HG02840 (cell line): ENCODE measurements at regions not wholly inside any gene's neighbourhood (a gene's known extent, or its start where the extent isn't known, plus 50 kb on each side); places are given as distances from the start of the nearest gene placed in this dataset.
"Not testable (repeated sequence)": the region's sequence is repeated elsewhere in the genome, so short reads cannot be mapped to it uniquely, and the experiment has no call there.

ENCODE experiments used
- ATAC-seq: cut with Tn5 transposase; IDR thresholded peaks from one replicate; pipeline ENCODE4 v1.9.1; 2021; ENCODE audit warnings: mild to moderate bottlenecking, moderate library complexity, moderate number of reproducible peaks; ENCODE audit not compliant: unreplicated experiment, low FRiP score

DNA sequence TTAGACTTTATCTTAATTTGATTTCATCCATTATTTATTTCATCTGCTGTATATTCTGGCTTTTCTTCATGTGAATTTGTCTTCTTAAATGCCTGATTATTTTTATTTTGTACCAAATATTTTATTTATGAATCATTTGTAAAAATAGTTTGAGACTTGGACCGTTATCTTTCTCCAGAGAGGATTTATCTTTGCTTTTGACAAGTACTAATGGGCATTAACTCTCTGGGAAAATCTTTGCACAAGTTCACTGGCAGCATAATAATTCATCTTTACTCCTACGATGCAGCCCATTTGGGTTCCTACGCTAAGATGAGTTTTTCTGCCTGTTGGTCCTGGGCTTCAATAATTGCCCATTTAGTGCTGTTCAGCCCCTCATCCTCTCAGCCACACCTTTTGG, 131.0 kb upstream of the RORB start:
- no peak for ATAC-seq

DNA sequence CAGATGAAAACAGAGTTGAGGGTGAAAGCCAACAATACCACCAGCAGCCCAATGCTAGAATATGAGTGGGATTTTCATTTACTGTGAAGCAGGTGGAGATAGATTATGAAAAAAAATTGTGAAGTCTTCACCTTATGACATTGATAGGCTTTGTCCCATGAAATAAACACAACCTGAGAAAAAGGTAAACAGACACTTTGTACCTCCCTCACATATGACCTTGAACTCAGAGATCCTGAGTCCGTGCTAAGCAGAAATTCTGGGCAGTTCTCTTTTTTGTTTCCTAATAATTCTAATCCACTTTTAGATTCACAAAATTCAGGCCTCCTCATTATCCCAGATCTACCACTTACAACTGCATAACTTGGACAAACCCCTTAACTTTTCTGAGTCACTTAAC, 127.3 kb upstream of the RORB start:
- no peak for ATAC-seq

DNA sequence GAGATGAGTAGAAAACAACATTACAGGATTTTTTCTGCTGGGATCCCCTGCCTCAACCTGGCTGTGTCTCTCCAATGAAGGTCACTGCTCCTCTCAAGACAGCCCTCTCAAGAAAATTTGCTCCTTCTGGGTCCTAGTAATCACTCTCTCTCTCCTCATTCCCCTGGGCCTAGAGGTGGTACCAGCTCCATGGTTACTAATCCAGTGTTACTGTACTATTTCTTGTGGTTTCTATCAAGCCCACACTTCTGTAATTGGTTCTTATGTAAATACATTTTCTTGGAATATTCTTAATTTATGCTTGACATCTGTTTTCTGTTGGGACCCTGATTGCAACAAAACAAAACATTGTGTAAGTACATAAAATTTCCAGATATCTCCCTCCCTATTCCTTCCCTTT, 123.8 kb upstream of the RORB start:
- ATAC-seq, result no peak

DNA sequence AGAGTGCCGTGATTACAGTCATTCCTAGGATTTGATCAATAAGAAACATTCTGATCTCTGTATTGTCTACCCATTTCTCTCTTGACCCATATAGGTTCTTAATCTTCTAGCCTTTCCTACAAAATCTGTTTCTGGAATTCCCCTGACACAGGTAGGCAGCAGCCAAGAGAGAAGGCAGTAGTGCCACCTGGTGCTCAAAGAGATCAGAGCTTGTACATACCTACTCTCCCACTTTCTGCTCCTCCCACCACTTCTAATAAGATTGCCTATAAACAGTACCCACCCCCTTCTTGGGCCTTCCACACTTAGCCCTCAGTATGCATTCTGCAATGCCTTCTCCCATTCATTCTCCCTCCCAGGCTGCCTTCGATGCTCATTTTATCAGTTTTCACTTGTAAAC, 117.4 kb upstream of the RORB start:
- no peak for ATAC-seq

DNA sequence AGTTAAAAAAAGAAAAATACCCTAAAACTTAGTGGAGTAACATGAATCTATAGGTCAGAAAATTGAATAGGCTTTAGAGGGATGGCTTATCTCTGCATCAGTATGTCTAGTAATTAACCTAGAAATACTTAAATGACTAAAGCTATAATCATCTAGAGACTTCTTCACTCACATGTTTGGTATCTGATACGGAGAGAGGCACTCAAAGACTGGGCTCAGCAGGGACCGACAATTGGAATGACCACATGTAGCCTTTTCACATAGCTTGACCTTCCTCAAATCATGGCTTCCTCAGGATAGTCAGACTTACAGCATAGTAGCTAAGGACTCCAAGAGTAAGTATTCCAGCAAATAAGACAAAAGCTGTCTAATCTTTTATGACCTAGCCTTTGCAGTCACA, 105.3 kb upstream of the RORB start:
- ATAC-seq, result no peak

DNA sequence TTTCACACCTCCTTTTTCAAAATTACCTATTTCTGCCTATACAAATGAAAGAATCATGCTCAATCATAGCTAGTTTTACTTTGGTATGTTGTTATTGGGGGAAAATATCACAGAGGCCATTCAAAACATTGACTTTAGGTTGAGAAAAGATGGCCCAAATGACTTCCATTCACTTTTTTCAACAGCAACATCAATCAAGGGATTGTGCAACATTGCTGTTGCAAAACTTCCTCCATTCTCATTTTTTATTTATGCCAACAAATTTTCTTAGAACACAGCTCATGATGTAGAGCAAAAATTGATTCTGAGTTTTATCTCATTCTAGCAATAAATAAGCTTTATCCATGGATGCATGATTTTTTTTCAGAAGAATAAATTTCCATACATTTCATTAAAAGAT, 93.6 kb upstream of the RORB start:
- ATAC-seq, result no peak

DNA sequence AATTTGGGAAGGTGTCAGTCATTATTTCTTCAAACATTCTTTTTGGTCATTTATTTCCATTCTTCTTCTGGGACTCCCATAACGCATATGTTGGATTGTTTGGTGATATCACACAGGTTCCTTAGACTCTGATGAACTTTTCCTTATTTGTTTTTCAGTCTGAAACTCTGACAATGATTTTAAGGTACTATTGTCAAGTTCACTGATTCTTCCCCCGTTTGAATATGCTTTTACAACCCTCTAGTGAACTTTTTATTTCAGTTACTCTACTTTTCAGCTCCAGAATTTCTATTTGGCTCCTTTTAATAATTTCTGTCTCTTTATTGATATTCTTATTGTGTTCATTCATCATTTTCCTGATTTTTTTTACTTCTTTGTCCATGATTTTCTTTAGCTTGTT, 92.5 kb upstream of the RORB start:
- no peak for ATAC-seq

DNA sequence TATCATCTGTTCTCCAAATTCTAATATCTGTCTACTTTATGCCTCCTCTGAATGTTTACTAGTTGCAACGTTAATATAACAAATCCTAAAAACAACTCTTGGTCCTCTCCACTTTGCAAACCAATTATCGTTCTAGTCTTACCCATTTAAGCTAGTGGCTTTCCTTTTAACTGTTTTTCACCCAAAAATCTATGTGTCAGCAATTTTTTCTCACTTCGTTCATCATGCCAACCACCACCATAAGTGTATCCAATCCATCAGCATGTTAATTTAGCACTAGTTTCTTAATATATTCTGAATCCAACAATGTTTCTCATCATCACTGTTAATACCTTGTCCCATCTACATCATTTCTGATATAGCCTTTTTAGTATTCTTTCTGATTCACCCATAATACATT, 90.0 kb upstream of the RORB start:
- ATAC-seq, result no peak

DNA sequence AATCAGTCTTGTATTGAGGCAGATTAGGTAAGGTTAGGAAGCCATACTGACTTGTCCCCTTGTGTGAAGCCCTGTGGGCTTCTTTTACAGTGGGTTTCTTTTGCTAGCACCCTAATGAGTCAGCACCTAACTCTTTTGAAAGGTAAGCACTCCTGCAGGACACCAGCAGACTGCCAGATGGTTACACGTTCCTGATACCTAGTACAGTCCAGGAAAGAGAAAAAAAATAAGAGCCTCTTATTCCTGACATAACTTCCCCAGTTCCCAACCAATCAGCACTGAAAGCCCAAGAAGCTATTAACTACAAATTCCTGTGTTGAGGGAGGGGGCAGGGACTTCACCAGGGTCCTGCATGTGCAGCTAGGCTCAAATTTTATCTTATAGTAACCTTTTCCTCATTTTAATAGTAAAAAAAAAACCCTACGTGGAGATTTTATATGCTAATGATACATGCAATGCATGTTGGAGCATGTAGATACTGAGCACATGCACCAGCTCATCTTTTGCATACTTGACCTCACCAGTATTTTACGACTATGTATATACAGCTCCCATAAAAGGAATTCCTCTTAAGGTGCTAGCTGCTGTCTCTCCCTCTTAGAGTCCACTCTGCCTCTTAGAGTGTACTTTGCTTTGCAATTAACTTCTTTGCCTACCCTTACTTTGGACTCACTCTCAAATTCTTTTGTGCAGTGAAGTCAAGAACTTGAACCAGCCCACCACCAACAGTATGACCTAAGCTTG, 84.7 kb upstream of the RORB start:
- ATAC-seq, result no peak

DNA sequence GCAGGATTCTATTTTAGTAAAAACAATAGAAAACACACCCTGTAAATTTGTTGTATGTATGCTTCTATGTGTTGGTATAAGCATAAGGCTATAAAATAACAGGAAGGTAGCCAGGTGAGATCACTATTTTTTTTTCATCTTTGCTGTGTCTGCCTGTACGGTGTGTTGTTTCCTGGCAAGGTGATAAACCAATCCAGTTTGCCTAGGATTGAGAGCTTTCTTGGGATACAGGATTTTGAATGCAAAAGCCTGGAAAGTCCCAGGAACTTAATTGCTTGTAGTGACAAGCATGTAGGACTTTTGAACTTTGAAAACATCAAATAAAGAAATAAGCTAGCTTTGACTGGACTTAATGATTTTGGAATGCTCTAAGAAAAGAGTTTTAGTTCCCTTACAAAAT, 83.3 kb upstream of the RORB start:
- ATAC-seq, result no peak

DNA sequence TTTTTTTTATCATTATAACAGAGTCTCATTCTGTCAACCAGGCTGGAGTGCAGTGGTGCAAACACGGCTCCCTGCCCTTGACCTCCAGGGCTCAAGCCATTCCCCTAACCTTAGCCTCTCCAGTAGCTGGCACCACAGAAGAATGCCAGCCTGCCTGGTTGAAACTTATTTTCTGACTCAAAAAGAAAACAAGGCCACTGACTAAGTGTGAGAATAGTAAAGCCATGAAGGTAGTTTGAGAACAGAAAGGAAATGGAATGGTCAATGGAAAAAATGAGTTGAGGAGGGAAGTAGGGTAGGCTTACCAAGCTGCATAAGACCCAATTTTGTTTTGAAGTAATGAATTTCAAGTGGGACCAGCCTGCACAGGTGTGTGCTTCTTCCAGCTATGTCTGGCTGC, 82.8 kb upstream of the RORB start:
- ATAC-seq, result no peak

DNA sequence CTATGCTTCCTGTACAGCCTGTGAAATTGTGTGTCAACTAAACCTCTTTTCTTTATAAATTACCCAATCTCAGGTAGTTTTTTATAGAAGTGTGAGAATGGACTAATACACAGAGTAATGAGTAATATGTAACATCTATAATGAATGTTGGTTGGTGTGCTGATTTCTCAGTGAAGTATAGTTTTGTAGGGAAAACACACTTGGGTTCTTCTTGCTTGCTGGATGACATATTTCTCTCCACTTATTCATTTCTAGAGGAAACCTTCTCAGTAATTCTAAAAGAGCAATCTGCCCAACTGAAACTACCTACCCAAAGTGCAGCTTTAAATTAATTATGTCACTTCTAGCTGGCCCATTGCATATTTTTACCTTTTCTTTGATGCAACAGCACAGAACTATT, 81.1 kb upstream of the RORB start:
- no peak for ATAC-seq

DNA sequence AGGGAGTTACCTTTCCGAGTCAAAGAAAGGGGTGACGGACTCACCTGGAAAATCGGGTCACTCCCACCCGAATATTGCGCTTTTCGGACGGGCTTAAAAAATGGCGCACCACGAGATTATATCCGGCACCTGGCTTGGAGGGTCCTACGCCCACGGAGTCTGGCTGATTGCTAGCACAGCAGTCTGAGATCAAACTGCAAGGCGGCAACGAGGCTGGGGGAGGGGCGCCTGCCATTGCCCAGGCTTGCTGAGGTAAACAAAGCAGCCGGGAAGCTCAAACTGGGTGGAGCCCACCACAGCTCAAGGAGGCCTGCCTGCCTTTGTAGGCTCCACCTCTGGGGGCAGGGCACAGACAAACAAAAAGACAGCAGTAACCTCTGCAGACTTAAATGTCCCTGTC, 72.6 kb upstream of the RORB start:
- not testable (repeated sequence) for ATAC-seq

DNA sequence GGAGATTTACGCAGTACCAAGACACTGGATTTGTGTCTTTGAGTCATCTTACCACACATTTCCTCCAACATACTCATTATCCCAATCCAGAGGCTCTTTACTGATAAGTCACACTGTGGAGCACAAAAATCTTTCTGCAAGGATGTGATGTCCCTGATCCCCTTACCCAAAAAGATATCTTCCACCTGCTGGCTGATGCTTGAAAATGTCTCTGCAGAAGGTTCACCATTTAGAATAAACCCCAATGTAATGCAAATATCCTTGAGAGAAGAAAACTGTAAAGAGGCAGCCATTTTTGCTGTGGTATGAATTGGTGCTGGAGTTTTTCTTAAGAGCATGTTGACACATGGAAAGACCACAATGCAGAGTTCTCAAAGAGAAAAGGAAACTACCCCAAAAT, 65.7 kb upstream of the RORB start:
- ATAC-seq, result no peak

DNA sequence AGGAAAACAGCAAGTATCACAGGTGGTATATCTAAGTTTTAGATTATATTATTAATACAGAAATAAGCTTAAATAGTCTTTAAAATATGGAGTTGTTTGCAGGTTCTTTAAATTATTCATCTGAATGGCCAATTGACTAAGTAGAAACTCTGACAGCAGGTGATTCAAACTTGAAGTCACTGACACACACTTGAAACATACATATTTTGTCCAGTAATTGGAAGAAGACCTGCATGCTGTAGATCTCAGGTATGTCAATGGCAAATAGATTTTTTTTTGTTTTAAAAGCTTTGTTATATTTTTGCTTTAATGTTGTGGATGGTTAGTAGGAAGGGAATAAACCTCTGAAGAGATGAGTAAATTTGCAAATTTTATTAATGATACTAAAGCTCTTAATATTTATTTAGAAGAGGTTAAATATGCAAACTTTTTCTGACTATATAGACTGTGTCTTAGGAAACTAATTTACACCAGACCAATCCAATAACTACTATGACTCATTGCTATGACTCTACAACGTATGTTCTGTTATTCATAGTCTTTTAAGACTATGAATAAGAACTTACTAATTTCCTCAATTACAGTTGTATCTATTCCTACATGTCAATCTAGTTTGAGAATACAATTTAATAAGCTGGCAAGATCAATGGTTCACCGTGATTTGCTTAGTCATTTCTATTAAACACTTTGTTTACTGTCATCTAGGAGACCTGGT, 53.9 kb upstream of the RORB start:
- ATAC-seq, result no peak

DNA sequence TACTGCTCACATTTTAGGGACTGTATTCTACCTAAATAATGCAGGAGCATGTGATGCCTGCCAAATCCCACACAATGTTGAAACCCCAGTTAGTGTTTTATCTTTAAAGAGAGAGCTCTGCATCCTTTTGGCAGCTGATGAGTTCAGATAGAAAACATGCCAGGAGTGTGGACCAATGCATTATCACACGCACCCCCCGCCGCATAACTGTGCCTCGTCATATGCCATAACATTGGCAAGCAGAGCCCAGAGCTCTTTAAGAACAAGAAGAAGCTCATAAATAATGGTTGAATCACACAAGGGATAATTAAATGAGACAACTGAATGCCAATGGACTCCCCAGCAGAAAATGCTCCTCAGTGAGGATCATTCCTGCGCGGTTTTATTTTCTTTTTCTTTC, 52.8 kb upstream of the RORB start:
- no peak for ATAC-seq
